Activated CD8-positive, alpha-beta memory T cell treated with anti-CD3 and anti-CD28 coated beads for 24 hours (primary cell): ENCODE measurements at regions not wholly inside any gene's neighbourhood (a gene's known extent, or its start where the extent isn't known, plus 50 kb on each side); places are given as distances from the start of the nearest gene placed in this dataset.
"Not testable (repeated sequence)": the region's sequence is repeated elsewhere in the genome, so short reads cannot be mapped to it uniquely, and the experiment has no call there.

Source experiments
- DNase-seq: peaks from one replicate; pipeline ENCODE4 v3.0.0-alpha.2; 2020

- not testable (repeated sequence) for DNase-seq
Observed at GRCh38 chr9:62877987-62878386, 1688.2 kb downstream of the SPATA31A7 start.

- DNase-seq: not testable (repeated sequence)
Observed at GRCh38 chr9:62880453-62880852, 1690.6 kb downstream of the SPATA31A7 start.

- DNase-seq: not testable (repeated sequence)
Observed at GRCh38 chr9:62880971-62881370, 1691.1 kb downstream of the SPATA31A7 start.

- not testable (repeated sequence) for DNase-seq
Observed at GRCh38 chr9:62881811-62882210, 1692.0 kb downstream of the SPATA31A7 start.

- DNase-seq: not testable (repeated sequence)
Observed at GRCh38 chr9:62882717-62883116, 1692.9 kb downstream of the SPATA31A7 start.

- DNase-seq: not testable (repeated sequence)
Observed at GRCh38 chr9:62896692-62897091, 1706.9 kb downstream of the SPATA31A7 start.

GRCh38 chr9:62897411-62898225 is 1707.8 kb downstream of the SPATA31A7 start:
- peak; percentile 85 for DNase-seq

- DNase-seq: not testable (repeated sequence)
Observed at GRCh38 chr9:62899666-62900065, 1709.8 kb downstream of the SPATA31A7 start.

- DNase-seq: not testable (repeated sequence)
Observed at GRCh38 chr9:62904061-62904460, 1714.2 kb downstream of the SPATA31A7 start.

- not testable (repeated sequence) for DNase-seq
Observed at GRCh38 chr9:62905722-62906121, 1715.9 kb downstream of the SPATA31A7 start.

- DNase-seq: not testable (repeated sequence)
Observed at GRCh38 chr9:62907866-62908265, 1718.0 kb downstream of the SPATA31A7 start.

- DNase-seq: not testable (repeated sequence)
Observed at GRCh38 chr9:62908271-62908670, 1718.4 kb downstream of the SPATA31A7 start.

GRCh38 chr9:62909447-62909846 is 1719.6 kb downstream of the SPATA31A7 start:
- DNase-seq: not testable (repeated sequence)

- DNase-seq: not testable (repeated sequence)
Observed at GRCh38 chr9:62912278-62912677, 1722.4 kb downstream of the SPATA31A7 start.

- peak; percentile 64 for DNase-seq
Observed at GRCh38 chr9:62915168-62915567, 1725.3 kb downstream of the SPATA31A7 start.

- DNase-seq: peak; percentile 54
Observed at GRCh38 chr9:62915661-62916060, 1725.8 kb downstream of the SPATA31A7 start.

GRCh38 chr9:62918648-62919385 is 1729.0 kb downstream of the SPATA31A7 start:
- DNase-seq: not testable (repeated sequence)

- not testable (repeated sequence) for DNase-seq
Observed at GRCh38 chr9:62931484-62931883, 1741.6 kb downstream of the SPATA31A7 start.

GRCh38 chr9:62952840-62953239 is 1763.0 kb downstream of the SPATA31A7 start:
- not testable (repeated sequence) for DNase-seq
